Endothelial cell of hepatic sinusoid (primary cell): ENCODE measurements at regions not wholly inside any gene's neighbourhood (a gene's known extent, or its start where the extent isn't known, plus 50 kb on each side); places are given as distances from the start of the nearest gene placed in this dataset.
"Not testable (repeated sequence)": the region's sequence is repeated elsewhere in the genome, so short reads cannot be mapped to it uniquely, and the experiment has no call there.

ENCODE experiments used
- in situ Hi-C: cut with HindIII; loops from 2 replicates; pipeline ENCODE4 v1.10.0; 2017; ENCODE audit warnings: low sequenced_read_pairs

DNA sequence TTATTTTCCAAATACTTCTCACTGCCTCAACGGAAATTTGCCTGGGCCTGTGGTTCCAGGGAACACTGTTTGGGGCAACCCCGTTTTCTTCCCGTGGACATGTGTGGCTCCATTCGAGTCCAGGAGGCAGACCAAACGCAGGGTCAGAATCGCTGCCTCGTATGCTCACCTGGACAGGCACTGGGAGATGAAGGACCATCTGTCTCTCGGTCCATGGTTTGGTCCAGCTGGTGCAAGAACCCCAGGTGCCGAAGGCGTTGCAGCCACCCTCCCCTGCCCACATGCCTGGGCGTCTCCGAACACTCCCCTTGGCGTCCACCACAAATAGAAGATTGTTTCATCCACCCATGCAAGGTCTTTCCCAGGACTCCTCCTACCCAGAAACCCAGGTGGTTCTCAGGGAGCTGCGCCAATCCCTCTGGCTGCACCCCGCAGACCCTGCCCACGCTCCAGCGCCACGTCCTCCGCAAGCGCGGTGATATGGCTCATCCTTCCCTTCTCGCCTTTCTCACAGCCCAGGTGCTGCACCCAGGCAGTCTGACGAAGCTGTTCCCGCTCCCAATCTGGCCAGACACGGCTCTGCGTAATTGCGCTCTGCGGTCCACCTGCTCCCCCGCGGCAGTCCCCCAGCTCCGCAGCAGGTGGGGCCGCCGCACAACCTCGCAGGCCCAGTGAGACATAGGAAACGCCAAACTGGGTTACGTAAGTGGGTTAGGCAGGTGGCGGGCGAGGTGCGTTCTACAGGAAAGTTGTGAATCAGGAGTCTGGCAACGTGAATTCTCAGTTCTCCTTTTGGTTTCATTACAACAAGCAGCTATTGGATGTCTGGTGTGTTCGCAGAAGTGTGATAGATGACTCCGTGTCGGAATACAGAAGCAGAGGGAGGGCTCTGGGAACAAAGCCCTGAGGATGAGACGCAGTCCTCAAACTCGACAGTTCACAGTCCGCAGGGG is 146.2 kb upstream of the ECI2 start:
- in situ Hi-C loops: no loop called here

DNA sequence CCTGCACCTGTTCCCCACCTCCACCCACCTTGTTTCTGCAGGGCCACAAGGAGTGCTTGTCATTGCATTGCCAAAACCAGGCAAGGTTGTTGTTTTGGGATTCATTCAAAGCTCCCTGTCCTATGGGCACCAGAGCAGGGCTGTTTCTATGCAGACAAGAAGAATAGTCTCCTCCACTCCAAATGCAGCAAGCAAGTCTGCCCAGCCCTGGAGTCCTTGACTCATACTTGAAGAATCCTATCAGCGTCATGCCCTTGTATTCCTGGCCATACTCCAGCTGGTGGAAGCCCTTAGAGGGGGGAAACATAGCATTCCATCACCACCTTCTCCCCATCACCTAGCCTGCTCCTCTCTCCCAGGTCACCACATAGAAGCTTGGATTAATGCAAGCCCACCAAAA is 145.3 kb upstream of the ECI2 start:
- in situ Hi-C loops: no loop called here

DNA sequence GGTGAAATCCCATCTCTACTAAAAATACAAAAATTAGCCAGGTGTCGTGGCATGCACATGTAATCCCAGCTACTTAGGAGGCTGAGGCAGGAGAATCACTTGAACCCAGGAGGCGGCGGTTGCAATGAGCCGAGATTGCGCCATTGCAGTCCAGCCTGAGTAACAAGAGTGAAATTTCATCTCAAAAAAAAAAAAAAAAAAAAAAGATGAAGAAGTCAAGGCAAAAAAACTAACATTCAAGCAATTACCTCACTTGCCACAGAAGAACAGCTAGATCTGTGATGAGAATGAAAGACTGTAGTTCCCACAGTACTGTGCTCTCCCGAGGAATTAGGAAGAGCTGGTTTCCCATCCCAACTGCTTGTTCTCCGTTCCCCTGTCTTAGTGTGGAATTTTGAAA is 144.7 kb upstream of the ECI2 start:
- in situ Hi-C loops: no loop called here

DNA sequence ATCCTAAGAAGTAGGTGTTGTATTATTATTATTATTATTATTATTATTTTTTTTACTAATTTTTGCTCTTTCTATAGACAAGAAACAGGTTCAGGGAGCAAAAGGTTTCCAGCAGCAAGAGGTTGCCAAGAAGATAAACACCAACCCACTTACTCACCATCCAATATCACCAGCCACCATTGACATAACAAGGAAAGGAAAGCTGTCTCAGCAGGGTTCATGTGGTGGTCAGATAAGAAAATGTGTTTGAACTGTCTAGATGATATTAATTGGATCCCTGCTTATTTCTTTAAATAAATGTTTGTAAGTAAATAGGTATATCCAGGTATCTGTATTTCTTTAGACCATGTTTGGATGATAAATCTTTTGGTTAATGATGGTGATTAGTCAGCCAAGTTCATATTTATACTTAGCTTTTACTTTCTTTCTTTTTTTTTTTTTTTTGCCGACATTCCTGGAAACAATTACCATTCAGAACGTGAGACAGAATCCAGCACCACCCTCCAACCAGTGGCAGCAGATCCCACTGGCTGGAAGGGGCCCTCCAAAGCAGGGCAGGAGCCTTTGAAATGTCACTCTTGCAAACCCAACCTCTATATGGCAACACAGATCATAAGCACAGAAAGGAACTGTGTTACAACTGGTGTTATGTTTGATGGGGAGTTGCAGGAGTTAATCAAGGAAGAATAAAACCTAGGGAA is 139.2 kb upstream of the ECI2 start:
- in situ Hi-C loops: no loop called here

DNA sequence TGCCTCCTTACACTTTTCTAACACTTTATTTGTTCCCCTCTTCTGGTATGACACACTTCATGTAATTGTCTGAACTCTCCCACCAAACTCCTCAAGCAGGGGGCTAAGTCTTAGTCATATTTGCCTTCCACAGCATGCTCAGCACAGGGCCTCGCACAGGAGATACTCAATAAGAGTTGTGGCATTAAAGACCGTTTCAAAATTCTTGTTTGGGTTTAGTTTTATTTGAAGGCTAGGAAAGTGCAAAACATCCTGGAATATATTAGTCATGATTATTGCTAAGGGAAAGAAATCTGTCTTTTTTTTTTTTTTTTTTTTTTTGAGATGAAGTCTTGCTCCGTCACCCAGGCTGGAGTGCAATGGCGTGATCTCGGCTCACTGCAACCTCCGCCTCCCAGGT is 137.6 kb upstream of the ECI2 start:
- in situ Hi-C loops: no loop called here

DNA sequence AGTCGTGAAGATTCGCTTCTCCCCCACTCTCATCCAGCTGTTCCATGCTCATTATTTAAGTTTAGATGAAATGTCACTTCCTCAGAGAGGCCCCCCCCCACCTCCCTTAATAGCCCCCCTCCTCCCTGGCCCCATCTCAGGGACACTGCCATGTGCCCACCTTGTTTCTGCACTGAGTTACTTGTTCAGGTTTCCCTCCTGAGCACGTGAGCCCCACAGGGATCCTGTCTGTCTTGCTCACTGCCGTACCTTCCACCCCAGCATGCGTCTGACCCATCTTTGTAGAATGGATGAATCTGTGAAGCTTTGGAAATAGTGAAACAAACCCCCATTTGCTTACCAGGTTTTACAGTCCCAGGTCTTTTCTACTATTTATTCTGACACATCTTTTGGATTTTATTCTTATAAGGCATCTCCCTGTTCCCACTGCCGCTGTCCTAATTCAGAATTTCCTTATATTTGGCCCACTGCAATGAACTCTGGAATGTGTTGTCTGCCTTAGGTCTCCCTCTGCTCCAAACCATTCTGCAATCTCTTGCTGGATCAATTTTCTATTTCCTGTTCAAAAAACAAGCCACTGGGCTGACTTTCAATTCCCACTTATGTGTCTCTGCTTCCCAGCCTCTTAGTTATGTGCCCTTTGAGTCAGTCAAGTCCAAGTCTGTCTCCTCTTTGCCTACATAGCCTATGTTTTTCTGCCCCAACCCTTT is 136.5 kb upstream of the ECI2 start:
- in situ Hi-C loops: no loop called here

DNA sequence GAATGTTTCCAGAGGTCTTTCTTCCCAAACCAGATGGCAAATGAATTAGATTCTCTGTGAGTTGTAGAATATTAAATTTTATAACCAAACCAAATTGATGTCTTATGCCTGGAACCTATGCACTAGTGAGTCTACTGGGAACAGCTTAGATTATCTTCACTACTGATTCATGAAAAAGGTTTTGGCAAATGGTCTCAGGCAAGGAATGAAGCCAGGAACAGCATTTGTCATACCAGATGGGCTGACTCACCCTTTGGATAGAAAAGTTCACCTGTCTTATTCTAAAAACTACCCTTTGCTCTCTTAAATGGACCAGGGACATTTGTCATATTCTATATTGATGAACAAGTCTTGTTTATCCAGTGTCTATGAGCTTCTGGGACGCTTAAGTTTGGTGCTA is 135.4 kb upstream of the ECI2 start:
- in situ Hi-C loops: no loop called here

DNA sequence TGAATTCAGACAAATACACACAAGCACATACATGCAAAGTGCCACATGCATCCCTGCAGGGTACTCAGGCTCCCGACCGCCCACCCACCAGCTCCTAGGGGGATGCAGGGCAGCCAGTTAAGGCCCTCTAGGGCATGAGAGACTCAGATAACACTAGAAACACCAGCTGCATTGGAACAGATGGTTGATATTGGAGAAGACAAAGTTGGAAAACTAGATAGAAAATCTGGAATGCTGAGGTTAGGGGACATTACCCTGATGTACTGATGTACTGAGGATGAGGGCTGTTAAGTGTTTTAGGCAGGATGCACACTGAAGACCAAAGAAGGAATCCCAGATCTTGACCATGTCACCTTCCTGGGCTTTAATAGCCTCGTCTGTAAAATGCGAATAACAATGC is 134.6 kb upstream of the ECI2 start:
- in situ Hi-C loops: no loop called here

DNA sequence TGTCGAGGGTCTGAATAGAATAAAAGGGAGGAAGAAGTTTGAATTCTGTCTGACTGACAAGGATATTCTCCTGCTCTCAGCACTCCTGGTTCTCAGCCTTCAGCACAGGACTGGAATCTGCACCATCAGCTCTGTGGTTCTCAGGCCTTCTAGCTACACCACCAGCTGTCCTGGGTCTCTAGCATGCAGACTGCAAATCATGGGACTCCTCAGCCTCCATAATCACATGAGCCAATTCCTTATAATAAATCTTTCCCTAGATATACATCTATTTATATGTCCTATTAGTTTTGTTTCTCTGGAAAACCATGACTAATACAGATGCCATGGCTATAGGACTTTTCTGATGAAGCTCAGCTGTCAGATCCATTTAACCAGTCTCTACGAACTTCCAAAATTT is 132.8 kb upstream of the ECI2 start:
- in situ Hi-C loops: no loop called here

DNA sequence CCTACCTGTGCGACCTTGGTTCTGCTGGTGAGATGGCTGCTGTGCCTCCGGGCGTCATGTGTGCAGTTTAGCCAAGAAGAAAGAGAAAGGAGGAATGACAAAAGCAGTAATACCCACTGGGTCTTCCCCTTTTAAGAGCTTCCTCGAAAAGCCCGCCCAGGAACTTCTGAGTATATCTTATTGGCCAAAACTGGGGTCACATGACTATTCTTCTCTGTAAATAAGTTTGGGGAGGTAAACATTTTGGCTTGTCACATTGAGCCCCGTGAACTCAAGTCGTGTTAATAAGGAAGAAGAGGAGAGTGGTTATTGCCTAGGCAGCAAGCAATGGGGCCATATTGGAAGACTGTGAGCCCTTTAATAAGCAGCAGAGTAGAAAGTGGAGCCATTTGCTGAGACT is 130.4 kb upstream of the ECI2 start:
- in situ Hi-C loops: no loop called here

DNA sequence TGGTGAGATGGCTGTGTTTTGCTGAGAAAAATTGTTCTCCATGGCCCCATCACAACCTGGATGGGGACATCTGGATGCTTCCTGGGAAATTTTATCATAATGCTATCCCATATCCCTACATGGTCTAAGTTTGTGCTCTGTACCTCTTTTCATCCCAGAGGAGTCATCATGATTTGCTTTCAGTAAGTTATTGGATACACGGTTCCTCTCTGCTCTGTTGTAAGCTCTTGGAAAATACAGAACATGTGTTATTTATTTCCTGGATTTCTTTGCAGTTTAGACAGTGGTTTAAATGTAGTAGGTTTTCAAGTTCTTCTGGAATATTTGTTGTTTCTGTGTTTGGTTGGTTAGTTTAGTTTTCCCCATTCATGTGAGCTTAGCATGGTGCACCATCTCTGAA is 129.2 kb upstream of the ECI2 start:
- in situ Hi-C loops: no loop called here

DNA sequence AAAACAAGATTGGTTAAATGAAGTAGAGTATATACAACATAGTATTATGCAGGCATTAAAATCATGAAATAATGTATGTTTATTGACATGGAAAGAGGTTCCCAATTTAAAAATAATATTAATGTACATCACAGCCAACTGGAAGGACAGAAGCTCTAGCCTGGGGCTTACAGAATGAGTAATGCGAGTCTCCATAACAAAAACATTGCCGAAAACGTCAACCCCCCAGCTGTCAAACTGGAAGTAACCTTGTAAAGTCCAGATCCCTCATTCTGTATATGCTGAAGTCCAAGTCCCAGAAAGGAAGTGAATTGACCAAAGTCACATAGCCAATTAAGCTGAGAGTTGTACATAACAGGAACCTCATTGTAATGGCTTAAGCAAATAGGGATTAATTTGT is 128.7 kb upstream of the ECI2 start:
- in situ Hi-C loops: no loop called here

DNA sequence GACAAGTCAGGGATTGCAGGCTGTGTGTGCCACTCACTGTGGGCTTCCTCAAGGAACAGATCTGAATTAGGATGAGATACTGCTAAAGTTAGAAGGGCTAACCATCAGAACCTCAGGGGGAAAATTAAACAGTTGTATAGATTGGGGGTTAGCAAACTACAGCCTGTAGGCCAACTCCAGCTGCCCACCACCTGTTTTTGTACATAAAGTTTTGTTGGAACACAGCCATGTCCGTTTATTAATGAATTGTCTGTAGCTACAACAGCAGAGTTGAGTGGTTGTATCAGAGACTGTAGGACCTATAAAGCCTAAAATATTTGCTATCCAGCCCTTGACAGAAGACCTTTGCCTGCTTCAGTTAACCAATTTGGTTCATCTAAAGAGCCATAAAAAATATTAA is 127.2 kb upstream of the ECI2 start:
- in situ Hi-C loops: no loop called here

DNA sequence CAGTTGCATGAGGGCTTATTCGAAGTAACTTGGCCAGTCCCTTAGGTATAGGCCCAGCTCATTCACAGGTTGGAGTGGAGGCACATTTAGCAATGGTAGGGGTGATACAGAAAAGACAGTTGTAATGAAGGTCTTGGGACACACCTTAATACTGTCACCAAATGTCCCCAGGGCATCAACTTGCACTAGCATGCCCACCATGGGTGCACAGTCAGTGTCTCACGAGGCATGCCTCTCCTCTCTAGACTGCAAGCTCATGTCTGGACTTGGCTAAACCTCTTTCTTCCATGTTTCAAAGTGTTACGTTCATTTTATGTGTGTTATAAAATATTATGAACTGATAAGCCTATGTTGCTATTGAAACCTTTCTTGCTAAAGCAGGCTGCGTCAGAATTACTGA is 124.0 kb upstream of the ECI2 start:
- in situ Hi-C loops: no loop called here

DNA sequence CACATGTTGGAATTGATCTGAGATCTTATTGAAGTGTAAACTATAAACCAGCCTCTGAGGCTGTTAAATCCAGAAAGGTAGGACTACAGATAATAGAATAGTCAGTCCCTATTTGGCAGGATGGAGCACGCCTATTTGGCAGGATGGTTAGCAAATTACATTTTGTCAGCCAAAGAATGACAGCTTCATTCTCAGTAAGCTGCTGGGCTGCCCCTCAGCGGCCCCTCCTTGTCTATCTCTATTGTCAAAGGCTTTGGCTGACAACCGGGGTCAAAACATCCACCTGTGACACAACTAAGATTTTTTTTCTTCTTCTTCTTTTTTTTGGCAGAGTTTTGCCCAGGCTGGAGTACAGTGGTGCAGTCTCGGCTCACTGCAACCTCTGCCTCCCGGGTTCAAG is 123.4 kb upstream of the ECI2 start:
- in situ Hi-C loops: no loop called here

DNA sequence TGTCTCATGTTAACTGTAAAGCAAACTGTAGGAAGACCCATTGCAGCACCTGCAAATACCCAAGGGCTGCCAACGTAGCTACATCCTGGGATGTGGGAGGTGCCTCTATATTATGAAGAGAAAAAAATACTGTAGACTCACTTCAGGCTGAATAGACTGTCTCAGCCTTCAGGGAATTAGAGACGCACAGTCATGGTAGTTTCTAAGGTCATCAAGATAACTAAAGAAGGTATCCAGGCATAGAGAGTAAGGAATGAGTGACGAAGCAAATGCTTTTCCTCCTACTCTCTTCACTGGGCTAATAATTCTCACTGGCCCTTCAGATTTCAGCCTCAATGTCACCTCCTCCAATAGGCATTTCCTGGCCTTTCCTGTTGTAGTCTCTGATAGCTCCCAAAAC is 121.6 kb upstream of the ECI2 start:
- in situ Hi-C loops: no loop called here

DNA sequence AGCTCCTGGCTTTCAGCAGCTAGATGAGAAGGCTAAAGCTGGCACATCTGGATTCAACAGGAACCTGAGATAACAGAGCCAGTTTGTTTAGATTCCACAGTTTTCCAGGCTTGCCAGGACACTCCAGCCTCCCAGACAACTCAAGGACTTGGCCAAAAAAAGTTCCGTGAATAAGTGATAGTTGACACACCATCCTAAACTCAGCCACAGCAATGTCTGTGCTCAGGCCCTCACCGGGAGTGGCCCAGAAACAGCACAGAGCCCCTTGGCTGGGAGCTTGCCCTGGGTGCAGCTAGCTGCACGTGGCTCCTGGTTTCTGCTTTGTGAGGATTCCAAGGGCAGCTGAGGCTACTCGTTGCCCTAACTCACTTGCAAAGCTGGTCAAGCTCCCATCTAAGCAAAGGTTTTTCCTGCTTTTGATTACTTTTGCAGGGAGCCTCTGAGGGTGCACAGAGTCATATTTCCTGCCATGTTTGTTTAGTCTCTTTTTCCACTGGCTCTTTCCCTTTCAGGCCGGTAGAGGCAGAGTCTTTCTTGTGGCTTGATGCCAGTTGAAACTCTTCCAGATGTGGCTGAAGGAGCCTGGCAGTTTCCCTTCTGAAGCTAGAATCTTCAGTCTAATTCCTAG is 118.3 kb upstream of the ECI2 start:
- in situ Hi-C loops: no loop called here

DNA sequence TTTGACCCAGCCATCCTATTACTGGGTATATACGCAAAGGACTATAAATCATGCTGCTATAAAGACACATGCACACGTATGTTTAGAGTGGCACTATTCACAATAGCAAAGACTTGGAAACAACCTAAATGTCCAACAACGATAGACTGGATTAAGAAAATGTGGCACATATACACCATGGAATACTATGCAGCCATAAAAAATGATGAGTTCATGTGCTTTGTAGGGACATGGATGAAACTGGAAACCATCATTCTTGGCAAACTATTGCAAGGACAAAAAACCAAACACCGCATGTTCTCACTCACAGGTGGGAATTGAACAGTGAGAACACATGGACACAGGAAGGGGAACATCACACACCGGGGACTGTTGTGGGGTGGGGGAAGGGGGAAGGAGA is 117.1 kb upstream of the ECI2 start:
- in situ Hi-C loops: not testable (repeated sequence)

DNA sequence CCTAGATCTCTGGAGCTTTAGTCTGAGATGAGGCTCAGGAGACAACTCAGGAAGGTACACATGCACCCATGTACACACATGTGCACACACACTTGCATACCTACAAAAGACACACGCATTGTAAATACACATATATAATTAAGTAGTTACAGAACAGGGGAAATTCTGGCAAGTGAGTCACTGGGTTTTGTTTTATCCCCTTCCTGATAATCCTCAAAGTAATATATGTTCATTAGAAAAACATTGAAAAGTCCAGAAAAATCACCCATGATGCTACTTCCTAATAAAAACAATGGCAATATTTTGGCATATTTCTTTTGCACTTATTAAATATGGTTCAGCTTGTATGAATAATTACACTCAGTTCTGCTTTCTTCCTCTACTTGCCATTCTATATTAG is 115.3 kb upstream of the ECI2 start:
- in situ Hi-C loops: no loop called here

DNA sequence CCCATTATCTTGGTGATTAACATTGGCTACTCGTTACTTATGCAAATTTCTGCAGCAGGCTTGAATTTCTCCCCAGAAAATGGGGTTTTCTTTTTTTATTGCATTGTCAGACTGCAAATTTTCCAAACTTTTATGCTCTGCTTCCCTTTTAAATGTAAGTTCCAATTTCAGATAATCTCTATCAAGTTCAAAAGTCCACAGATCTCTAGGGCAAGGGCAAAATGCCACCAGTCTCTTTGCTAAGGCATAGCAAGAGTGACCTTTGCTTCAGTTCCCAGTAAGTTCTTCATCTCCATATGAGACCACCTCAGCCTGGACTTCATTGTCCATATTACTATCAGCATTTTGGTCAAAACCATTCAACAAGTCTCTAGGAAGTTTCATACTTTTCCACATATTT is 108.5 kb upstream of the ECI2 start:
- in situ Hi-C loops: not testable (repeated sequence)

DNA sequence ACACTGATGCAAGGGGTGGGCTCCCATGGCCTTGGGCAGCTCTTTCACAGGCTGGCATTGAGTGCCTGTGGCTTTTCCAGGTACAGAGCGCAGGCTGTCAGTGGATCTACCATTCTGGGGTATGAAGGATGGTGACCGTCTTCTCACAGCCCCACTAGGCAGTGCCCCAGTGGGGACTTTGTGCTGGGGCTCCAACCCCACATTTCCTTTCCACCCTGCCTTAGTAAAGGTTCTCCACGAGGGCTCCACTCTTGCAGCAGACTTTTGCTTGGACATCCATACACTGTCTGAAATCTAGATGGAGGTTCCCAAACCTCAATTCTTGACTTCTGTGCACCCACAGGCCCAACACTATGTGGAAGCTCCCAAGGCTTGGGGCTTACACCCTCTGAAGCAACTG is 107.9 kb upstream of the ECI2 start:
- in situ Hi-C loops: no loop called here
